Embryonic facial prominence (tissue), 1 donor: ENCODE measurements at regions not wholly inside any gene's neighbourhood (a gene's known extent, or its start where the extent isn't known, plus 50 kb on each side); places are given as distances from the start of the nearest gene placed in this dataset.
A peak's percentile ranks its signal among the peaks of the same experiment; 100 is the strongest.
"Not testable (repeated sequence)": the region's sequence is repeated elsewhere in the genome, so short reads cannot be mapped to it uniquely, and the experiment has no call there.

Experiments used
- DNase-seq: peaks from one replicate; pipeline ENCODE4 v3.0.0-alpha.2; 2016; ENCODE audit errors: extremely low spot score

DNA sequence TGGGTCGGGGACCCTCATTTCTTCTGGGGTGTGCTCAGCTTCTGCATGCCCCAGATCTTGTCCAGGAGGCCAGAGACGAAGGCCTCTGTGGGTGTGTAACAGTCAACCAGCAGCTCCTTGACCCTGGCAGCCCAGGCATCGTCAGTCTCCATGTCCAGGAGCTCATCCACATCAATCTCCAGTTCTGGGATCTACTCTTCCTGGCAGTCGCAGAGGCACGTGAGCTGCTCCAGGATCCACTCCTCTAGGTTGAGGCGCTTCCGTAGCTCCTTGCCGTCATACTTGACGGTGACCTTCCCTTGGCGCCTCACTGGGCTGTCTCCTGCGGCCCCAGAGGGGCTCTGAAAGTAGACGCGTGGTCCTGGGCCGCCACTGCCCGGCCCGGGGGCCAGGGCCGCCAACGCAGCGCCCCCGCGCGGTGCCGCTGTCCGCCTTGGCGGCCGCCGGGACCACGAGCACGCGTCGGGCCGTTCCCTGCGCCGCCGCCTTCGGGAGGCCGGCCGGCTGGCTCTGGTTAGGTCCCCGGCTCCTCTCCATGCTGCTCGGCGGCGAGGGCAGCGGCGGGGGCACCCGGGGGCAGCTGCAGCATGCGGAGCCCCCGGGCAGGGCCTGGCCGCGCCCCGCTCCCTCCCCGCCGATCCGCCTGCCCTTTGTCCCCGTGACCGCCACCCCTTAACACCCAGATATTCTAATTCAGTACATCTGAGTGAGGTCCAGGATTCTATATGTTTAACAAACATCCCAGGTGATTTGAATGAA lies 170.5 kb downstream of the SEPTIN7 start:
- no peak for DNase-seq

DNA sequence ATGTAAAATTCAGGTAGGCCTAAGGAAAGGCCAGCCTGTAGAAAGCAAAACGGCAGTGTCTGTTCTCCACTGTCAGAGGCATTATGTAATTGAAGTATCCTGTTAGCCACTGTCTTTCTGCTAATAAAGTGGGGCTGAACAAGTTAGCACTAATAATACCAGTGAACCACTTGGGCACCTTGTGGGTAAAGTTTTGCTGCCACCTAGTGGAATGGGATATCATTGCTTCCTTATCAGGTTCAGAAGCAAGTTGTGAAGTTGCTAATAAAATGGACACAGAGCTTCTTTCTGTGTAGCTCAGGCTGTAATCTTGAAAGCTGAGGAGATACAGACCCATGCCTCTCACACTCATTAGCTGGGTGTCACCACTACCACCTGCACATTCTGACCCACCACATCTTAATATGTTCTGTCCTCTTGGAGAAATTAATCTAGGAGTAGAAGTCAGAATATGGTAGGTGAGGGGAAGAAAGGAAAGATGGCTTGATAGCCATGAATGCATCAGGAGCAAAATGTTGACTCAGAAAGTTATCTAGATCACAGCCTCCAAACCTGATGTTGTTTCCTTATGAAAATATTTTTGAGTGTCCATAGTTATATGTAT lies 175.1 kb downstream of the SEPTIN7 start:
- DNase-seq = peak; percentile 35

DNA sequence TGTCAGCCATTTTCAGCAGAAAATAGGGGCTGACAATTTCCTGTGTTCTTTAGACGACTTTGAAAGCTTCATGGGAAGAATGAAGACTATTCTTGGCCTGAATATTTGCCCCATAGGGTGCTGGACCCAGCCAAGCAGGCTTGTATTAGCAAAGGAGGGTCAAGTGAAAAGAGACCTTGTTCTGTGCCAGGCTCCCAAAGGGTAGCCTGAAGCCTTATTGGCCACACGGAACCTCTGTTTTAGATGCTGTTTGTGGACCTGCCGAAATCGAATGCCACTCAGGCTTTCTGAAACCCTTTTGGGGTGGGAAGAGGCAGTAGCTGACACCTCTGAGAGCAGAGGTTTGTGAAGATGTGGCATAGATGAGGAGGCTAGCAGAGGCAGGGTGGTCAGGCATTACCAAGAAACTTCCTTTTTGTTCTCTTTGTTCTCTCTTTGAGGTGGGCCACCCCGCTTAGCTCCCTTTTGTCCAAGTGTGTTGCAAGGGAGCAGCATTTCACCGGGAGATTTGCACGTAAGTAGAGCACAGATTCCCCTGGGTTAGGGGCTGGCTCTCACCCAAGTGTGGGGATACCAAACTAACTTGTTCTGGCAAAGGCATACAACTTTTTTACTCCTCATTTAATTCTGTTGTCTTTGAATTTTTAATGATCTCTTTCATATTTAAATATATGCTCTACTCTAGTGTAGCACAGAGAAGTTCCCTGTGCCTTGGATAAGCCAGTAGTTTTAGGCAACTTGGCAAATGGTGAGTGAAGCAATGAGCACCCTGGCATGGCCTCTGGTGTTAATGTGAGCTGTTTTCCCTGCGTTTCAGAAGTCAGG lies 174.0 kb upstream of the EEPD1 start:
- DNase-seq = not testable (repeated sequence)

DNA sequence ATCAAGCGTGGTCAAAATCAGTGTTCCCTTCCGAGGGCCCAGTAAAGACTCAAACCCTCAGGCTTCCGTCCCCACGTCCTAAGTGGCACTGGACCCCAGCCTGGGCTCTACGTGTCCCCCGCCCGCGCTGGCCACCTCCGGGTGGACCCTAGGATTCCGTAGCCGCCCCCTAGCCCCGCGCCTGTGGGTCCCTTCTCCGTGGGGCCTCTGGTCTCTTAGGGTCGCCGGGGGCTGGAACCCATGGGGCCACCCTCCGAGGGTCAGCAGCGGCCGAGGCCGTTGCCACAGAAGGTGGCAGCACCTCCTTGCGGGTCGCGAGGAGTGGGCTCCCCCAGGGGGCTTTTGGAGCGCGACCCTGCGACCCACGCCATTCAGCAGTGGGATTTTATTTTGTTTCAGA lies 170.5 kb upstream of the EEPD1 start:
- DNase-seq = no peak

DNA sequence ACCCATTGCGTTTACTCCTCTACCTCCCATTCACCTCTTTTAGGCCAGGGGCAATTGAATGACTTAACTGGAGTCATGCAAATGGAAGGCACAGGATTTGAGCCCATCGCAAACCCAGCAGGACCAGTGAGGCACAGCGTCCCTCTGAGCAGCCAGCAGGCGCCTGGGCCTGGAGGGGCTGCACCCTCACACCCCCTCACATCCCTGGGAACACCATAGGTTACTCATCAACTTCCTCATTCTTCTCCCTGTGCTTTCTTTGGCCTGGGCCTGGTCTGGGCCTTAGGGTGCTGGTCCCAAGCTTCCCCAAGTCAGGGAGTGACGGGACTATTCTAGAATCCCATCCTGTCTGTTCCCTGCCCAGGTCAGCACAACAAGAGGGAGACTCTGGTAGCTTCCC lies 169.4 kb upstream of the EEPD1 start:
- no peak for DNase-seq

DNA sequence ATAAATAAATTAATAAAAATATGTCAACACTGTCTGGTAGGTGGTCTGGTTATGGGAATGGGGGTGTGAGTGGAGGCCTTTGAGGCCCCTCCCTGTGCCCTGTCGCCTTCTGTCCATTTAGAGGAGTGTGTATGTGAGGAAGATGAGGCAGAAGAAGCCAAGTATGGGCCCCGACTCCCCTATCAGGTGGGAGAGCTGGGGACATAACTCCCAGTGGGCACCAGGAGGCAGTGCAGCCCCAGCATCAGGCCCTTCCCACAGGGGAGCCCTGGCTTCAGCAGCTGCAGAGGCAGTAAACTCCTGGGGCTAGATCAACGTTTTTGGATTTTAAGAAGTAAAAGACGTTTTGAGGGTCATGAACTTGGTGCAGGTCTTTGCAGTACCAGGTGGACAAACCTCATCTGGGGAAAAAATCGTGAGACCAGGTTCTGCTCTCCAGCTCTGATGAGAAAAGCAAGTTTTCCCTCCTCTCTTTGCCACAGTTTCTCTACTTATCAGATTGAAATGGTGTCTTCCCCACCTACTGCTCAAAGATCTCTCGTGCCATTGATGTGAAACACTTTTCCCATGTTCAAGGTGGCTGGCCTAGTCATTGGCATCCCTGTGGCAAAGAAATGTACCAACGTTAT lies 167.8 kb upstream of the EEPD1 start:
- peak; percentile 54 for DNase-seq

DNA sequence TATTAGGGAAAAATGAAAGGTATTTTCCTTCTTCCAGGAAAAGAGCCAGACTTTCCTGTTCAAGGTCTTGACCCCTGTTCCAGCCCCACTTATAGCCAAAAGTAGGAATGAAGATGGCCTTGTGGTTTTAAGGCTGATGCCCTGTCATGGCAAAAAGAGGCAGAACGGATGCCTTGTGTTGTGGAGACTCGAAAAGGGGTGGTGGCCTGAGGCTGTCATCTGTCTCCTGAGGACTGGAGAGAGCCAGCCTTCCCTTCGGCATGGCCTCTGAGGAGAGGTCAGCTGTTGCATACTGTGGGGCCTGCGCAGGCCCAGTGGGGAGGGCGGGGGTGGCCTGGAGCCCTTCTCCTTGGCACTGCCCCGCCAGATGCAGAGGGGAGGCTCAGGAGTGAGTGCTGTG lies 166.0 kb upstream of the EEPD1 start:
- DNase-seq = no peak

DNA sequence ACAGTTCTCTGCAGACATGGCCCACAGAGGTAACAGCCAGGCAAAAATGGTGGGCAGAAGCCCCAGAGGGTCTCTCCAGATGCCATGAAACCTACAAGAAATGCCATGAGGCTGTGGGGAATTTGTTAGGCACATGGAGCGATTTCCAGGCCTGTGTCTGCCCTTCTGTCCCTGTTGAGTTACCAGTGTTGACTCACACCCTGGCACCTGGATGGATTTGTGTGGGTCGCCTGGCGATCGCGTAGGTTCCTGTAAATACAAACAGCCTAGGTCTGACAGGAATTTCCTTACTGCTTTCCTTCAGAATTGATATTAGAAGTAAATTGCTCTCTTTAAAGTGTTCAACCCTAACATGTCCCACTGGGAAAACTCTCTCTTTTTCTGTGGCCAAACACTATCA lies 164.9 kb upstream of the EEPD1 start:
- DNase-seq = no peak

DNA sequence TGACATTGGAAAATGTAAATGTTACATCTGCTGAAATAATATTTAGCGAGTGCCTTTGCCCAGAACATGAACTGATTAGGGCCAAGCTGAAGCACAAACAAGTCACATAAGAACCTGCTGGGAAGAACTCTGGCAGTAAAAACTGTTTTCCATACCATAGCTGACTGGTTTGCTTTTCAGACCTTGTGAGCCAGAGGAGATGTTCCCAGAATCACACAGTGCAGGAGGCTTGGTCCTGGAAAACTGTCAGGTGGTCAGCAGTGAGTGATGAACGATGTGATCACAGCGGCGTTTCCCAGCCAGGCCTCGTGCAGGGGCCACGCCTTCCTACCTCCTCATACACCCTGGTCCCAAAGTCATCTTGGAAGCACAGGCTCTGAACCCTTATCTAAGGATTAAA lies 164.2 kb upstream of the EEPD1 start:
- DNase-seq = no peak

DNA sequence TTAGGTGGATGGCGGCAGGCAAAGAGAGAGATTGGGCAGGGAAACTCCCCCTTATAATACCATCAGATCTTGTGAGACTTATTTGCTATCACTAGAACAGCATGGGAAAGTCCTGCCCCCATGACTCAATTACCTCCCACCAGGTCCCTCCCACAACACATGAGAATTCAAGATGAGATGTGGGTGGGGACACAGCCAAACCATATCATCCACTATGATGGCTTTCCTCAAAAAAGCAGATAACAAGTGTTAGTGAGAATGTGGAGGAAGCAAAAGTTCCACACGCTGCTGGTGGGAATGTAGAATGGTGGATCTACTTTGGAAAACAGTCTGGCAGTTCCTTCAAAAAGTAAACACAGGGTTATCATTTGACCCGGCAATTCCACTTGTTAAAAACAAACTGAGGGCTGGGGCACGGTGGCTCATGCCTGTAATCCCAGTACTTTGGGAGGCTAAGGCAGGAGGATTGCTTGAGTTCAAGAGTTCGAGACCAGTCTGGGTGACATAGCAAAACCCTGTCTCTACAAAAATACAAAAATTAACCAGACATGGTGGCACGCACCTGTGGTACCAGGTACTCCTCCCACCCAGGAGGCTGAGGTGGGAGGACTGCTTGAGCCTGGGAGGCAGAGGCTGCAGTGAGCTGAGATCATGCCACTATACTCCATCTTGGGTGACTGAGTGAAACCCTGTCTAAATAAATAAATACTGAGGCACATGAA lies 161.4 kb upstream of the EEPD1 start:
- DNase-seq = no peak

DNA sequence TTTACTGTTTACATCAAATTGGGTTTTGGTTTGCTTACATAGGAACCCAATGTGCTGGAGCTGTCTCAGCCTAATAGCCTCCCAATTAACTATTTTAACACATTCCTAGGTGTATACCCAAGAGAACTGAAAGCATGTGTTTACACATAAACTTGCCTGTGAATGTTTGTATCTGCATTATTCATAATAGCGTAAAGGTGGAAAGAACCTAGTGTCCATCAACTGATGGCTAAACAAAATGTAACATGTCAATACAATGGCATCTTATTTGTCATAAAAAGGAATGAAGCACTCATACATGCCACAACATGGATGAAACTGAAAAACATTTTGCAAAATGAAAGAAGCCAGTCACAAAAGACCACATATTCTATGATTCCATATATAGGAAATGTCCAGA lies 160.6 kb upstream of the EEPD1 start:
- DNase-seq = no peak

DNA sequence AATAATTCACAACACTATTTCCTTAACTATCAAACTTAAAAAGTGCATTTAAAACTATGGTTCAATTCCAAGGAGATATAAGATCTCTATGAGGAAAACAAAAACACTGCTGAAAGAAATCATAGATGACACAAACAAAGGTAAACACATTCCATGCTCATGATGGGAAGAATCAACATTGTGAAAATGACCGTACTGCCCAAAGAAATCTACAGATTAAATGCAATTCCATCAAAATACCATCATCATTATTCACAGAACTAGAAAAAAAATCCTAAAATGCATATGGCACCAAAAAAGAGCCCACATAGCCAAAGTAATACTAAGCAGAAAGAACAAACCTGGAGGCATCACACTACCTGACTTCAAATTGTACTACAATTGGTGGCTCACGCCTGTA lies 159.9 kb upstream of the EEPD1 start:
- DNase-seq = no peak

DNA sequence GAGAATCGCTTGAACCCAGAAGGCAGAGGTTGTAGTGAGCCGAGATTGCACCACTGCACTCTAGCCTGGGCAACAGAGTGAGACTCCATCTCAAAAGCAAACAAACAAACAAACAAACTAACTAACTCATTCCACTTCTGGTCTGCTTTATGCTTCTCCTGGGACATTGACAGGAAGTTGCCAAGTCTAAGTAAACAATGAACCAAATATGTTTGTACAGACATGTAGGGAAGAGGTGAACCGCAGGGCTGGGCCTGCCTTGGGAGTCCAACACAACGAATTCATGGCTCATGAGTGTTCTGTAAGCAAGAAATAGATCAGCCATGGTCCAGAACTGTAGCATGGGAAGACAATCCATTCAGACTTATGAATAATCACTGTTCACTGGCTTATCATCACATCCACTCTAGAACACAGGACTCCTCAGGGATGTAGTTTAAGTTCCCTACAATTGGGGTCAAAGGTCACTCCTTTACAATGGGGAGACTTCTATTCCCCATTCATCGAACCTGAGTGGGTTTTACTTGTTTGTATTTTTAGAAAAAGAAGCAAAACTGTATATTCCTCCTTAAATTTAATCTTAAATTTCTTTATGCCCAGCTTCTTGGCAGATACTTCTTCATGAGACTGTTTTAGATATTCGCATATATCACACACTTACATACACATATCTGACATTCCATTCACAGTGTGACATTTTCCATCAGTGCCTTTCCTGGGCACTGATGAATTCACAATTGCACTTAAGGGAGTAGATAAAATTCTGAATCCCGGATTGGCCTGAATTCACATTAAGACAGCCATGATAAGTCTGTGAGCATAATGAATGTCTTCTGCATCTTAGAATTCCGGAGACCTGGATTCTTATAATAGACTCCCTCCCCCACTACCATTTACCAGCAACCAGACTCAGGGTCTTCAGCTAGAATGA lies 159.1 kb upstream of the EEPD1 start:
- no peak for DNase-seq

DNA sequence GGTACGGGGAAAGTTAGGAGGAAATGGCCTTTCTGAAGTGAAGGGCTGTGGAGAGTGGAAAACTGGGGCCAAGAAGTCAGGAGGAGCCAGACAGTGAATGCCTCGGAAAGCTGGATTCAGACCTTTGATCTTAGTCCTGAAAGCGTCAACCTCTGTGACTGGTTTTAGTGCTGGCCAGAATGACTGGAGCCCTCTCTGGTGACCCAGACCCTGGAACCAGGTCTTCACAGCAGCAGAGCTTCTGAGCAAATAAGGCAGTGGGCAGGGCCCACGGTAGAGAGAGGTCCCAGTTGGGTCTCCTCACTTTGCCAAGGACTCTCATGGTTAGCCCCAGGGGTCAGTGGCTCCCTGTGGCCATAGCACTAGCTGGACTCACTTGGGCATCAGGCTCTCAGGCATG lies 157.7 kb upstream of the EEPD1 start:
- DNase-seq = no peak

DNA sequence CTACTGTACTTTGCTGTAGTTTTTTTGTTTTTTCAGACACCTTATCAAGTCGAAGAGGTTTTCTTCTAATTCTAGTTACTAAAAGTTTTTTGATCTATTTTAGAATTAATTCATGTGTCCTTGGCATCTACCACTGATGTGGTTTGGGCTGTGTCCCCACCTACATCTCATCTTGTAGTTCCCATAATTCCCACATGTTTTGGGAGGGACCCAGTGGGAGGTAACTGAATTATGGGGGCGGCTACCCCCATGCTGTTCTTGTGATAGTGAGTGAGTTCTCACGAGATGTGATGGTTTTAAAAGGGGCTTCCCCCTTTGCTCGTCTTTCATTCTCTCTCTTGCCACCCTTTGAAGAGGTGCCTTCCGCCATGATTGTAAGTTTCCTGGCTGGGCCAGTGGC lies 154.6 kb upstream of the EEPD1 start:
- no peak for DNase-seq

DNA sequence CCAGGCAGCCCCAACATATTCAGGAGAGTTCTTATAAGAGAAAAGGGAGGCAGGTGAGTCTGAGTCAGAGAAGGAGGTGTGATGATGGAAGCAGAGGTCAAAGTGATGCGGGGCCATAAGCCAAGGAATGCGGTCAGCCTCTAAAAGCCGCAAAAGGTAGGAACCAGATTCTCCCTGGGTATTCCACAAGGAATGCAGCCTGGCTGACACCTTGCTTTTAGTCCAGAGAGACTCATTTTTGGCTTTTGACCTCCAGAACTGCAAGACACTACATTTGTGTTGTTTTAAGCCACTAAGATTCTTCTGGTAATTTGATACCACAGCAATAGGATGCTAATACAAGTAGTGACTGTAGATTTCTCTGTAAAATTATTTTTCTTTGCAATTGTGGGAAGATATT lies 151.5 kb upstream of the EEPD1 start:
- DNase-seq = no peak

DNA sequence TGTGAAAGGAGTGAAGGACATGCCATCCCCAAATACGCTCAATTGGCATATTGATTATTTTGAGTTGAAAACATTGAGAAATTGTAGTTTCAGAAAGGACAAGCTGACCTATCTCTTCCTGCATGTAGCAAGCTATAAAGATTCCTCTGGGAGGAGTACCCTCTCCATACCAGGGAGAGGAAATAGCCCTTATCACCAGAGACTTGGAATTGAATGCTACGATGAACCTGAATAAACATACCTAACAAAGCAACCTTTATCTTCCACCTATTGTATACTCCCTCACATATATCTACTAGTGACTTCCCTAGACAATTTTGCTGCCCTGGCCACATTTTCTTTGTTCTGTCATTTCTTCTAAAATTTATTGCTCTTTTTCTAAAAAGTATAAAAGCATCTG lies 150.2 kb upstream of the EEPD1 start:
- DNase-seq = no peak

DNA sequence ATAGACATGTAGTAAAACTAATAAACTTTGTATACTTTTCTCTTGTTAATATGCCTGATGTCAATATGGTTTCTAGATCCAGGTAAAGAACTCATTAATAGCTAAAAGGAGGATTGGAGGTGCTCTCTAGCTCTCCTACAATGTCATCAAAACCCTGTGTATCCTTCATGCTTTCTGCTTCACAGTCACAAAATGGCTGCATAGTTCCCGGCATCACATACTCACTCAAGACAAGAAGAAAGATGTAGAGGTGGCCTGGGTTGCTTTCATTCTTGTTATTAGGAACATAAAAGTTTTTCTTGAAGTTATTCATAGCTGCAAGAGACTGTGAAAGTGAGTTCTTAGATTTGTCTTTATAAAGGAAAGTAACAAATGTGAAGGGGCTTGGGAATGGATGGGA lies 149.7 kb upstream of the EEPD1 start:
- DNase-seq = no peak

DNA sequence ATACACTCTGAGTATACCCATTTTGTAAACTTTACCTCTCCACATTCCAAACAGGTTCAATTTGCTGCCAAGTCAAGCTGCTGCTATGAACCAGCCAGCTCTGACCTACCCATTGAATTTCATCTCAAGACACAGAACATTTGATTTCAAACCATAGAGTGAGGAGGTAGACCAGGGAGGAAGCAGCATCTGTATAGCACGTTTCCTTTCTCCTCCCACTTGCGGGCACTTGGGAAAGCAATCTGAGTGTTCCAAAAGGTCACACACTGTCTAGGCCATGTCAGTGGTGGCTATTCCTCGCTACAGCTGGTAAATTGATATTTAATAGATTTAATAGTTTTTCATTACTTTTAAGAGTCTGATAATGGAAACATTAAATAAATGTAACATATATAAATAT lies 147.8 kb upstream of the EEPD1 start:
- DNase-seq = no peak

DNA sequence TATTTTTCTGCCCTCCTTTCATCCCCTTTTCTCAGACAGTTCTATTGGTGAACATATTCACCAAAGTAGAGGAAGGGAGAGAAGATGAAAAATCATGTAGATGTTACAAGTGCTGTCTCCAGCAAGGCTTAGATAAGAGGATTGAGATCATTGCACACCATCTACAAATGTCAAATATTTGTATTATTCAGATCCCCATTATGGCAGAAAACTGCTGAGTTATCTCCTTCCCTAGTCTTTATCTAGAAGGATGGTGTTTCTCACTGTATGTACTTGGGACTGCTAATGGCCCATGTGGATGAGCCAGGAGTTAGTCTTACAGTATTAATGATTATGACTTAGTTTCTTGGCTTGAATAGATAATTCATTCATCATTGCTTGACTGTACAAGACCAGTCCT lies 147.2 kb upstream of the EEPD1 start:
- DNase-seq = no peak
